HG02970 (cell line): ENCODE measurements at regions not wholly inside any gene's neighbourhood (a gene's known extent, or its start where the extent isn't known, plus 50 kb on each side); places are given as distances from the start of the nearest gene placed in this dataset.
"Not testable (repeated sequence)": the region's sequence is repeated elsewhere in the genome, so short reads cannot be mapped to it uniquely, and the experiment has no call there.

ENCODE experiments used
- ATAC-seq: cut with Tn5 transposase; IDR thresholded peaks from one replicate; pipeline ENCODE4 v1.9.1; 2021; ENCODE audit warnings: mild to moderate bottlenecking, moderate library complexity, moderate number of reproducible peaks; ENCODE audit not compliant: unreplicated experiment, low FRiP score

GRCh38 chr6:84908304-84908904, 144.0 kb upstream of the TBX18 start:
- ATAC-seq = no peak

GRCh38 chr6:84906514-84906913, 142.1 kb upstream of the TBX18 start:
- ATAC-seq = no peak

GRCh38 chr6:84905823-84906222, 141.4 kb upstream of the TBX18 start:
- no peak for ATAC-seq

- ATAC-seq = no peak
These were observed 138.0 kb upstream of the TBX18 start for GRCh38 chr6:84902354-84902928.

- ATAC-seq = no peak
These were observed 133.7 kb upstream of the TBX18 start for GRCh38 chr6:84897988-84898594.

- no peak for ATAC-seq
These were observed 132.6 kb upstream of the TBX18 start for GRCh38 chr6:84897011-84897410.

GRCh38 chr6:84892671-84893070, 128.3 kb upstream of the TBX18 start:
- ATAC-seq = no peak

- no peak for ATAC-seq
These were observed 118.7 kb upstream of the TBX18 start for GRCh38 chr6:84882768-84883766.

GRCh38 chr6:84879385-84879784, 115.0 kb upstream of the TBX18 start:
- ATAC-seq = not testable (repeated sequence)

GRCh38 chr6:84877515-84878210, 113.3 kb upstream of the TBX18 start:
- no peak for ATAC-seq

GRCh38 chr6:84876723-84877514, 112.5 kb upstream of the TBX18 start:
- no peak for ATAC-seq

- no peak for ATAC-seq
These were observed 108.8 kb upstream of the TBX18 start for GRCh38 chr6:84872996-84873723.

GRCh38 chr6:84871925-84872324, 107.5 kb upstream of the TBX18 start:
- no peak for ATAC-seq

GRCh38 chr6:84870672-84871071, 106.3 kb upstream of the TBX18 start:
- no peak for ATAC-seq

GRCh38 chr6:84868149-84868548, 103.8 kb upstream of the TBX18 start:
- ATAC-seq = no peak

- no peak for ATAC-seq
These were observed 103.1 kb upstream of the TBX18 start for GRCh38 chr6:84867521-84867920.

GRCh38 chr6:84866715-84867114, 102.3 kb upstream of the TBX18 start:
- no peak for ATAC-seq

- not testable (repeated sequence) for ATAC-seq
These were observed 101.0 kb upstream of the TBX18 start for GRCh38 chr6:84865372-84865771.

GRCh38 chr6:84862843-84863242, 98.4 kb upstream of the TBX18 start:
- ATAC-seq = no peak
